ENCODE measurements at regions not wholly inside any gene's neighbourhood (a gene's known extent, or its start where the extent isn't known, plus 50 kb on each side); places are given as distances from the start of the nearest gene placed in this dataset.

DNA sequence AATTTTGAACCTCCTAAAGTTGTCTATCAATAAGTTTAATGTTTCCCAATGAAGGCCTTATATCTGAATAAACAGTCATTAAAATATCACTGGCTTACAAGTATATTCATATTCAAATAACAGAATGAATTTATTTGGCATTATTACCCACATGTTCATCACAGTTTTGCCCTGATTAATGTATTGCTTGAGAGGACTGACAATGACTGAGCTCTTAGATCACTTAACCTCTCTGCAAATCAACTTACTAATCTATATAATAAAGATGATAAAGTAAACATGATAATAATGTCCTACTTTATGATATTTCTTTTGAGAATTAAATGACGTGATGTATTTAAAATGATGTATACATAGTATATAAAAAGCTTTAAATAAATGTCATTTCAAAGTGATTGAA, 532.0 kb upstream of the GBE1 start:
- Histone ChIP-seq H3K27ac (ENCODE audit: low read depth in 2 of 2, low read length in 2 of 2) (no peak overlapping the region), H3K4me1 (ENCODE audit: control insufficient read depth in 2 of 3, insufficient read depth in 2 of 3, low read depth in 1 of 3, low read length in 3 of 3) (no peaks in the 10 kb centered on the region), H3K9me3 (ENCODE audit: control insufficient read depth in 2 of 3, insufficient read depth in 1 of 3, low read length in 3 of 3) (no peaks in the 10 kb centered on the region), H3K4me3 (ENCODE audit: low read length in 3 of 3) (no peak overlapping the region), H3K9ac (ENCODE audit: low read length in 3 of 3) (no peak overlapping the region), H3K27me3 (ENCODE audit: control insufficient read depth, insufficient read depth, low read length) (no peaks in the 10 kb centered on the region), H3K36me3 (ENCODE audit: control insufficient read depth in 2 of 3, insufficient read depth in 3 of 3, low read length in 3 of 3) (no peaks in the 10 kb centered on the region)
- TF ChIP-seq, protein P1, sequence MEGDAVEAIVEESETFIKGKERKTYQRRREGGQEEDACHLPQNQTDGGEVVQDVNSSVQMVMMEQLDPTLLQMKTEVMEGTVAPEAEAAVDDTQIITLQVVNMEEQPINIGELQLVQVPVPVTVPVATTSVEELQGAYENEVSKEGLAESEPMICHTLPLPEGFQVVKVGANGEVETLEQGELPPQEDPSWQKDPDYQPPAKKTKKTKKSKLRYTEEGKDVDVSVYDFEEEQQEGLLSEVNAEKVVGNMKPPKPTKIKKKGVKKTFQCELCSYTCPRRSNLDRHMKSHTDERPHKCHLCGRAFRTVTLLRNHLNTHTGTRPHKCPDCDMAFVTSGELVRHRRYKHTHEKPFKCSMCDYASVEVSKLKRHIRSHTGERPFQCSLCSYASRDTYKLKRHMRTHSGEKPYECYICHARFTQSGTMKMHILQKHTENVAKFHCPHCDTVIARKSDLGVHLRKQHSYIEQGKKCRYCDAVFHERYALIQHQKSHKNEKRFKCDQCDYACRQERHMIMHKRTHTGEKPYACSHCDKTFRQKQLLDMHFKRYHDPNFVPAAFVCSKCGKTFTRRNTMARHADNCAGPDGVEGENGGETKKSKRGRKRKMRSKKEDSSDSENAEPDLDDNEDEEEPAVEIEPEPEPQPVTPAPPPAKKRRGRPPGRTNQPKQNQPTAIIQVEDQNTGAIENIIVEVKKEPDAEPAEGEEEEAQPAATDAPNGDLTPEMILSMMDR (IDR thresholded peaks at IDR 0.05; ENCODE audit: borderline replicate concordance, extremely low read depth, insufficient read depth) = no peak
- DNase-seq (no peak), FAIRE-seq (no peak)
- intact Hi-C loops (cut with DNase I) = no loop called here

DNA sequence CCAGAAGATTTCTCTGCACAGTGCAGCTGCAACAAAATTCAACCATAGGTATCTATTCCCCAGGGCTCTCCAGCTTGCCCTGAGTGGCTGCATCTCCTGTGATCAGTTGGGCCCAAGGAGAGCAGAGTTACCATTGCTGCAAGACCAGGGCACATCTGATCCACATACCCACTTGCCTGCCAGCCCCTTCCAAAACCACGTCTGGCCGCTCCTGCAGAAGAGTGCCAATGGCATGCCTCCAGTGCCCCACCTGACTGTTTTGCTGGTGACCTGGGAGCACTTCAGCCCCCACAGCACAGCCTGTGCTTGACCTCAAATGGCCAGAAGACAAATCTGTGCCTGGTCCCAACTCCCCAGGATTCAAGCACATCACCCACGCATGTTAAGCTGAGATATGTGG, 526.1 kb upstream of the GBE1 start:
- FAIRE-seq = no peak
- no peak overlapping the region for H3K9ac ChIP-seq (ENCODE audit: low read length in 3 of 3)
- DNase-seq = no peak

GRCh38 chr3:82281205-82281604, 519.8 kb upstream of the GBE1 start:
- Histone ChIP-seq H3K27ac (ENCODE audit: low read depth in 2 of 2, low read length in 2 of 2) (no peak overlapping the region), H3K4me1 (ENCODE audit: control insufficient read depth in 2 of 3, insufficient read depth in 2 of 3, low read depth in 1 of 3, low read length in 3 of 3) (no peaks in the 10 kb centered on the region), H3K4me3 (ENCODE audit: low read length in 3 of 3) (no peak overlapping the region), H3K36me3 (ENCODE audit: control insufficient read depth in 2 of 3, insufficient read depth in 3 of 3, low read length in 3 of 3) (no peaks in the 10 kb centered on the region), H3K27me3 (ENCODE audit: control insufficient read depth, insufficient read depth, low read length) (no peaks in the 10 kb centered on the region), H3K9ac (ENCODE audit: low read length in 3 of 3) (no peak overlapping the region), H3K9me3 (ENCODE audit: control insufficient read depth in 2 of 3, insufficient read depth in 1 of 3, low read length in 3 of 3) (no peaks in the 10 kb centered on the region)
- intact Hi-C loops (cut with DNase I) = no loop called here
- DNase-seq (peak in 2 of 5 donors; percentile 27 to 47), FAIRE-seq (no peak)
- TF ChIP-seq, protein P1 (IDR thresholded peaks at IDR 0.05; ENCODE audit: borderline replicate concordance, extremely low read depth, insufficient read depth) = no peak

More for the DNA sequence above, 526.1 kb upstream of the GBE1 start:
- H3K27me3 ChIP-seq (ENCODE audit: control insufficient read depth, insufficient read depth, low read length) = no peaks in the 10 kb centered on the region
- intact Hi-C loops (cut with DNase I) = no loop called here
- no peak overlapping the region for H3K4me3 ChIP-seq (ENCODE audit: low read length in 3 of 3)
- no peaks in the 10 kb centered on the region for H3K9me3 ChIP-seq (ENCODE audit: control insufficient read depth in 2 of 3, insufficient read depth in 1 of 3, low read length in 3 of 3)
- no peaks in the 10 kb centered on the region for H3K4me1 ChIP-seq (ENCODE audit: control insufficient read depth in 2 of 3, insufficient read depth in 2 of 3, low read depth in 1 of 3, low read length in 3 of 3)
- H3K36me3 ChIP-seq (ENCODE audit: control insufficient read depth in 2 of 3, insufficient read depth in 3 of 3, low read length in 3 of 3) = no peaks in the 10 kb centered on the region
- no peak overlapping the region for H3K27ac ChIP-seq (ENCODE audit: low read depth in 2 of 2, low read length in 2 of 2)
- TF ChIP-seq, protein P1 (IDR thresholded peaks at IDR 0.05; ENCODE audit: borderline replicate concordance, extremely low read depth, insufficient read depth) = no peak

DNA sequence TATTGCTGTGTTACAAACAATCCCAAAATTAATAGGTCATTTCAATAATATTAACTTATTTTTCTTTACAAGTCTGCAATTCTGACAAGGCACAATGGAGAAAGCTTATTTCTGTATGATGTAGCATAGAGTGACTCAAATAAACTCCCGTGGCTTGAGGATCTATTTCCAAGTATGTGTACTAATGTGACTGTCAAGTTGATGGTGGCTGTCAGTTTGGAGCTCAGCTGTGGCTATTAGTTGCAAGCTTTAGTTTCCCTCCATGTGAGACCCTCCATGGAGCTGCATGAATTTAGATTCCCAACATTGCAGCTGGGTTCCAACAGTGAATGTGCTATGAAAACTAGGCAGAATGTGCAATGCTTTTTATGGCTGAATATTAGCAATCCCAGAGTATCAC, 515.5 kb upstream of the GBE1 start:
- H3K4me1 ChIP-seq (ENCODE audit: control insufficient read depth in 2 of 3, insufficient read depth in 2 of 3, low read depth in 1 of 3, low read length in 3 of 3) = no peaks in the 10 kb centered on the region
- intact Hi-C loops (cut with DNase I) = no loop called here
- DNase-seq = no peak
- no peak overlapping the region for H3K4me3 ChIP-seq (ENCODE audit: low read length in 3 of 3)
- no peak overlapping the region for H3K27ac ChIP-seq (ENCODE audit: low read depth in 2 of 2, low read length in 2 of 2)
- no peak for FAIRE-seq
- H3K9ac ChIP-seq (ENCODE audit: low read length in 3 of 3) = no peak overlapping the region
- TF ChIP-seq, protein P1 (IDR thresholded peaks at IDR 0.05; ENCODE audit: borderline replicate concordance, extremely low read depth, insufficient read depth) = no peak
- H3K36me3 ChIP-seq (ENCODE audit: control insufficient read depth in 2 of 3, insufficient read depth in 3 of 3, low read length in 3 of 3) = no peaks in the 10 kb centered on the region
- H3K27me3 ChIP-seq (ENCODE audit: control insufficient read depth, insufficient read depth, low read length) = no peaks in the 10 kb centered on the region
- no peaks in the 10 kb centered on the region for H3K9me3 ChIP-seq (ENCODE audit: control insufficient read depth in 2 of 3, insufficient read depth in 1 of 3, low read length in 3 of 3)
